ENCODE measurements at regions not wholly inside any gene's neighbourhood (a gene's known extent, or its start where the extent isn't known, plus 50 kb on each side); places are given as distances from the start of the nearest gene placed in this dataset.

DNA sequence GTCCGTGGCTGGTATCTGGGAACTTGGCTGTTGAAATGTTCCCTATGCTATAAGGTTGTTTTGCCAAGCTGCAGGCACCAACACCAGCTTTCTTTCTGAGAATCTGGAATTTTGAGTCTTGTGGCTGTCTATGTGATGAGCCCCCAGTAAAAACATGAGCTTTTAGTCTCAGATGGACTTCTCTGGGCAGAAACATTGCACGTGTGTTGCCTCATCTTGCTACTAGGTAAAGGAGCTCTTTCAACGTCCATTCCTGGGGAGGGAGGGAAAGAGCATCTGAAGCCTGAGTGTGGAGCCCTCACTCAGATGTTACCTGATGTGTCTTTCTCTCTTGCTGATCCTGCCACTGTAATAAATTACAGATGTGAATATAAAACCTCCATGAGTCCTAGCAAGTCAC is 183.8 kb upstream of the LHX5 start:
- no peak for DNase-seq

DNA sequence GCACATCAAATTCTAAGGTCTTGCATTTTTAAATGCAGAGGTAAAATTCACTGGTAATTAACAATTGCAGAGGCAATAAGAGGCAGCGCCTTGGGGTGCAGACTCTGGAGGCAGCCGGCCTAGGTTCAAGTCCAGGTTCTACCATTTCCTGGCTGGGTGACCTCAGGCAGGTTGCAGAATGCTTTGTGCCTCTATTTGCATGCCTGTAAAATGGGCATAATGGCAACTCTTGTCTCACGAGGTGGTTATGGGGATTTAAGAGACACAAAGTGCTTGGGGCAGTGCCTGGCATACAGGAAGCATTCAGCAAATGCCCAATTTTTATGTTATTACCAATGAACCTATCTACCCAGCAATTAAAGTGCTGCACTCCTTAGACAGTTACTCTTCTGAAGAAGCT is 180.0 kb upstream of the LHX5 start:
- no peak for DNase-seq

DNA sequence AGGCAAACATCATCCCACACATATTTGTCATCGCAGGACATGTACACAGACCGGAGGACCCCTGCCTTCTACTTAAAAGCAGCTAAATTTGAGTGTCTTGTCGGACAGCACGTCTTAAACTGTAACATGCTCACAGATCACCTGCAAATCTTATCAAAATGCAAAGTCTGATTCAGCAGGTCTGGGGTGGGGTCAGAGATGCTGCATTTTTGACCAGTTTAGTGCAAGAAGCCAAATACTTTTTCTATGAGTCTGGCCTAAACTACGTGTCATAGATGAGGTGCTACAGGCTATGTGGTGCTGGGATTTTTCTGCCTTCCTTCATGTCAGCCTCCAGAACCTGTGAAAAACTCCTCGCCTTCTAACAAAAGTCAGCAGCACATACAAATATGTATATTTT is 178.8 kb upstream of the LHX5 start:
- DNase-seq: no peak

DNA sequence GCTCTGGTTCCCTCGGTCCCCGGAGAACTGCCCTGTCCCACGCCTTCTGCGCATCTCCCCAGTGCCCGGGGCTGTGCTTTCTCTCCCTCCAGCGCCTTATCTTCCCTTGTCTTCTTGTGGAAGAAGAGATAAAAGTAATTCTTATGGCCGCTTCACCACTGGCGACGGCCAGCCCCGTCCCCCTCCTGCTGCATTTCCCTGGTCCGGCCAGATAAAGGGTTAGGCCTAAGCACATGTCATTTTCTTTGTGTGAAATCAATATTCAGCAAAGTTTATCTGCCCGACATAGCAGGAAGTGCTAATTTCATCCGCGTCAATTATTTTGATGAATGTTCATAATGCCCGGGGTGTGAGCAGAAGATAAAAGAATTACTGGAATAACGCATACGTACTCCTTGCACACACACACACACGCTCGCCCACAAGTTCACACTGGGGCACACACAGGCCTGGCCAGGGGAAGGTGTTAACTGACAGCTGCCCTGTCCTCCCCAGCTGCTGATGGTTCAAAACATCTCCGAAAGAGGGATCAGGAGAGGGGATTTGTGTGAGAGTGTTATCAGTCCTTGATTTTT is 177.7 kb upstream of the LHX5 start:
- no peak for DNase-seq

DNA sequence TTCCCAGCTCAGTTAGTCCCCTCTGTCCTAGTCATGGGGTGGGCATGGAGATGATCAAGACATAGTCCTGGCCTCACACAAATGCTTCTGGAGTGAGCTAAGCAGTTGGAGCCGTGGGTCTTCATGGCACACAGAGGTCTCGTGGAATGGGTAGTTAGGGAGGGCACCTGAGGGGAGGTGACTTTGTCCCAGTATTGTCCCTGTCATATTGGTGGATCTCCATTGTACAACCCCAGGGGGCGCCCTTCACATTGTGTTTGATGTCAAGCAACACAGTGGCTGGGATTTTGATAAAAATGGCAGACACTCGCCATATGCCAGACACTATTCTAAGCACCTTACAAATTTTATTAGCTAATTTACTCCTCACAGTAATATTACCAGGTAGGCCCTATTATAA is 175.4 kb upstream of the LHX5 start:
- peak in 3 of 14 donors; percentile 0 to 15 (median 3) for DNase-seq

DNA sequence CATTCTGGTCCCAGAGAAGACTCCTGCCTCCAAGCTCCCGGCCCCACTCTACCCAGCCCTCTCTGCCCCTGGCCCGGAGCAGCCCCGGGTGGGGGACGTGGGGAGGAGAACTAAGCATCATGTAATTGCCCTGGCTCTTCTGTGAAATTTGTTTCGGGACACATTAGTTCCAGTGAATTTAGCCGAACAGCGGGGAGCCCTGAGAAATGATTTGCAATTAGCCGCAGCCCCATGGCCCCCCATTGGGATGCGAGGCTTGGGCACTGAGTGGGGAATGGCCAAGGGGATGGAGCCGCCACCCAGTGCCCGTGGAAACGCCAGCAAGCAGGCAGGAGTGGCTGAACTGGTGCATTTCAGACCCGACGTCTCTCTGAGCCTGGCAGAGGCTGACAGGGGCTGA is 173.9 kb upstream of the LHX5 start:
- DNase-seq: no peak

DNA sequence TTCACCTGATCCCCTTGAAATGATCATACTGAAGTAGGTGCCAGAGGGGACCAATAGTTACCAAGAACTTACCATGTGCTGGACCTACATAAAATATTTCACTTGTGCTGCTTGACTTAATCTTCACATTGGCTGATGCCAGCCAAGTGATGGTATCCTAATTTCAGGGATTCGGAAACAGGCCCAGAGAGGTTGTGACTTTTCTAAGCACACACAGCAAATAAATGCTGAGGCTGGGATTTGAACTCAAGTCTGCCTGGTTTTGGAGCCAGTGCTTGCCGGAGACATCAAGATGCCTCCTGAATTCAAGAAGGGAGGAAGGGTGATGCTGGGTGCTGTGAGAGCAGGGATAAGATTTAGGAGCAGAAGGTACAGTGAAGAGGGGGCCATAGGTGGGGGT is 173.5 kb upstream of the LHX5 start:
- no peak for DNase-seq

DNA sequence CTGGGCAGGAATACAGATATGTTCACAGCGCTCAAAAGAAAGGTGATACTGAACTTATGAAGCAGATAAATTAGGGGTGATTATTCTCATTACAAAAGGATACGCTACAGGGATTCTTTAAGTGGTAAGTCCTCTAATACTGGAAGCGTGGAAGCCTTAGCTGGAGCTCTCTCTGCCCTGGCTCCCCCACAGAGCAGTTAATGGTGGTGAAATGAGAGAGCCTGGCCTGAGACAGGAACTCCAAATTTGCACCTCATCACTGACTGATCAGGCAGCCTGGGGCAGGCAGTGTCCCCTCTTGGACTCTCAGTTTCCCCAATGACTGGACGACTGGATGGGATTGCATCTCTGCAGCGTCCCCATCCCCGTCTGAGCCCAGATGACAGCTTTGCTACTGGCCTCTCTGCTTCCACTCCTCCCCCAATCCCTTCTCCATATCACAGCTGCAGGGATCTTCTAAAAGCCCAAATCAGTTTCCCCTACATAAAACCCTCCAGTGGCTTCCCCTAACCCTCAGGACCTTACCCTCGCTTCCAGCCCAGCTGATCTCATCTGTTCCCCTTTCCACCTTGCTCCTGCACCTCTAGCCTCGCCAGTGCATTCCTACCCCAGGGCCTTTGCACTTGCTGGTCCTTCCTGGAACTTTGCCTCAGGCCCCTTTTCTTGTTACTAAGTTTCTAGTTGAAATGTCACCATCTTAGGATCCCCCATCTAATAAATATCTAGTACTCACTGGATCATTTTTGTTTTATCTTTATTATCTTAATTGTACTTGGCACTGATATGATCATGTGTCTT is 171.7 kb upstream of the LHX5 start:
- DNase-seq: no peak

DNA sequence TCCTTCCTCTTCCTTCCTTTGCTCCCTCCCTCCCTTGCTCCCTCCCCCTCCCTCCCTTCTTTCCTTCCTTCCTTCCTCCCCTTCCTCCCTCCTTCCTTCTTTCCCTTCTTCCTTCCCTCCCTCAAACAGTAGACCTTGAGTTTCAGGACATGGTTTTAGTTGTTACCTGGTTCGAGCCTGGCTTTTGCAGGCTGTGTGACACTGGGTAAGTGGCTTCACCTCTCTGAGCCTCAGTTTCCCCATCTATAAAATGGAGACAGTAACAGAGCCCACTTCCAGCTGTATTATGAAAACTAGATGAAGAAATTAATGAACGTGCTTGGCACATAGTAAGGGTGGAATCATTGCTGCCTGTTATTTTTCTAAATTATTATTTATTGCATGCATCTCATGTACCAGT is 171.0 kb upstream of the LHX5 start:
- DNase-seq: no peak

DNA sequence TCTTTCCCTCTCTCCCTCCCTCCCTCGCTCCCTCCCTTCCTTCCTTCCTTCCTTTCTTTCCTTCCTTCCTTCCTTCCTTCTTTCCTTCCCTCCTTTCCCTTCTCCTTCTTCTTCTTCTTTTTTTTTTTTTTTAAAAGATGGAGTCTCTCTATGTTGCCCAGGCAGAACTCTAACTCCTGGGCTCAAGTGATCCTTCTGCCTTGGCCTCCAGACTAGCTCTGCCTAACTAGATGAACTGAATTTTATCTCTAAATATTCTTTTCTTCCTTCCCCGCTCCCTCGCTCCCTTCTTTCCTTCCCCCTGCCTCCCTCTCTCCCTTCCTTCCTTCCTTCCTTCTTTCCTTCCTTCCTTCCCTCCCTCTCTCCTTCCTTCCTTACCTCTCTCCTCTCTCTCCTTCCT is 170.5 kb upstream of the LHX5 start:
- DNase-seq: no peak

DNA sequence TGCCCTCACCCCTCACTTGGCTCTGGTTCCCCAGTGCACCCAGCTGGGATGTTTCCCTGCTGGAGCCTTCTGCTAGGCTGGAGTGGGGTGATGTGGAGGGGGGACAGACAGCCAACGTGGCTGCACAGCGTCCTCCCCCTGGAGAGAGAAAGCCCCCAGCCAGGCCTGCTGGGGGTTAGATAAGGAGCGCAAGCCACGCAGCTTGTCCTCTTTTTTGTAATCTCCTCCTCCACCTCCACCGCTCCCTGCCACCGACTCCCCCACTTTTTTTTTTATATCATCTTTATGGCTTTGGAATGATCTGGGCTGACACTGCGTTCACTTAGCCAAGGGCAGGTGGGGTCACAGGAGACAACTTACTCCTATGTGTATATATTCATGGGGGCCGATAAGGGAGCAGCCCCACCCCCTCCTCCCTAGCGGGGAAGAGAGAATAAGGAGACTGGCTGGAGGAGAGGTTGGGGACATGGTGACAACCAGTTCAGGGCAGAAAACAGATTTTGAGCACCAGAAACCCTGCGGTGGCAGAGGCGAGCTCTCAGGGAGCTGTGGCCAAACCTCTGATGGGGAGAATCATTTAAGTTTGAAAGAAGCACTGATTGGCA is 169.9 kb upstream of the LHX5 start:
- DNase-seq: no peak

DNA sequence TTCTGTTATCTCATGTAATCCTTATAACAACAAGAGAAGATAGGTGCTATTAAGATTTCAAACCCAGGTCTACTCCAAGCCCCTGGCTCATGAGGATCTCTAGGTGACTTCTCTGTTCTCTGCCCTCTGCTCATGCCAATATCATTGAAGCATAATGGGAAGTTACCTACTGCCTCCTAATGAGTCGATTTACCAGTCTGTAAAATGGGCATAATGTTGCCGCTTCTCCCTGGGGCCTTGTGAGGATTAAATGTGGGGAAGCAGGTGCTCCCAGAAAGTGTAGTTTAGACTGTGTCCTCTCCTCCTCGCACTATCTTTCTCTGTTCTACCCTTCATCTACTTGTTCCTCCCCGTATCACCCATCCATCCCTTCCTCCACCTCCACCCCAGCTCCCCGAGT is 169.2 kb upstream of the LHX5 start:
- DNase-seq: no peak

DNA sequence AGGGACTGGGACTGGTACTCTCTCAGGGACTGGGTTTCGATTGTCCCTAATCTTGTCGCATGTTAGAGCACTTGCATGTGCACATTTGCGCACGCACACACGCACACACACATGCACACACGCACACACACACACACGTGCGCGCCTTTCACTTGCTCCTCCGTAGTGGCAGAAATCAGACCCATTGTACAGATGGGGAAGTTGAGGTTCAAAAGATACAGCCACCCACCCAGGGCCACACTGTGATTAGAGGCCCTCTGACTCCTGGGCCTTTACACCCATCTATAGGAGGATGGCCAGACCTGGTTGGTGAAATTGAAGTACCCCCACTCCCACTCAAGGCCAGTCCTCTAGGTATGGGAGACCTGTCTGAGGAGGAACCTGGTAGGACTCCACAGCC is 167.8 kb upstream of the LHX5 start:
- no peak for DNase-seq

DNA sequence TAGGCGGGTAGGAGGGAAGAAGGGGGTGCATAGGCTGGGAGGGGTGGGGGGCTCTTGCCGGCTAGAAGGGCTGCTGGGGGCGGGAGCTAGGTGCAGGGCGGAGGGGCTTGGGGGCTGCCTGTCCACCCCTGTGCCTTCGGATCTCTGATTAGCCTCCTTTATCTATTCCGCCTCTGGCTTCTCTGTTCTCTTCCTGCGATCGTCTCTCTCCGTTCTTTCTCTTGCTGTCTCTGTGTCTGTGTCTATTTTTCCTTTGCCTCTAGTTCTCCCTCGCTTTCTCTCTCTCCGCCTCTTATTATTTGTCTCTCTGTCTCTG is 166.7 kb upstream of the LHX5 start:
- DNase-seq: no peak

DNA sequence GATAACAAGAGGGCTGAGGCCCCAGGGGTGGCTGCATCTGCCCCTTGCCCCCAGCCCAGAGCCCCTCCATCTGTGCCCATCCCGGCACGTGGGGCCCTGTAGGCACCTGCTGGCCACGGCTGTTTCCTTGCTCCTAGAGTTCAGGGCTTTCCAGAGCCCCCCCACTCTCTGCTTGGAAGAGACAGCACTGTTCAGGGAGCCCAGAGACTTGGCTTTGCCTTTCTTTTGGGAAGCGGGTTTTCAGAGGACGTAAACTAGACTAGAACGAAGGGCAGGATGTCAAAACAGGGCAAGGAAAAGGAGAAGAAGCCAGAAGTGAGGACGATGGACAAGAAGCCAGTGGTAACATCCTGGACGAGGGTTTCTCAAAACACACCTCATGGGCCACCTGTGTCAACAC is 163.3 kb upstream of the LHX5 start:
- no peak for DNase-seq

DNA sequence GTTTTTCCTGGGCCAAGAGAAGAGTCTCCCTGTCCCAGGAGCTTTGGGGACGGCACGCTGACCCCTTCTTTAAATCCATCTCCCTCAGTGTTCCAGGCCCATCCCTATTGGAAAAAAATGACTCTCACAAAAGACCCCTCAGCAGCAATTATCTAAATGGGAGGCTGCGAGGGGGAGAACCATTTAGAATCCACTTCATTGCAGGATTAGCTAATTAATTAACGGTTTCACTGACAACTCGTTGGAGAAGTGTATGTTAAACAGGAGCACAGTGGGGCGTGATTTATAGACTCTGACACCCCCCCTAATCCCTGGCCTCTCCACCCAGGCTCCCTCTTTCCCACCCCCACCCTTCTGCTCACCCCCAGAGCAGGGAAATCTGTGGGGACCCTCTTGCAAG is 162.8 kb upstream of the LHX5 start:
- DNase-seq: no peak

DNA sequence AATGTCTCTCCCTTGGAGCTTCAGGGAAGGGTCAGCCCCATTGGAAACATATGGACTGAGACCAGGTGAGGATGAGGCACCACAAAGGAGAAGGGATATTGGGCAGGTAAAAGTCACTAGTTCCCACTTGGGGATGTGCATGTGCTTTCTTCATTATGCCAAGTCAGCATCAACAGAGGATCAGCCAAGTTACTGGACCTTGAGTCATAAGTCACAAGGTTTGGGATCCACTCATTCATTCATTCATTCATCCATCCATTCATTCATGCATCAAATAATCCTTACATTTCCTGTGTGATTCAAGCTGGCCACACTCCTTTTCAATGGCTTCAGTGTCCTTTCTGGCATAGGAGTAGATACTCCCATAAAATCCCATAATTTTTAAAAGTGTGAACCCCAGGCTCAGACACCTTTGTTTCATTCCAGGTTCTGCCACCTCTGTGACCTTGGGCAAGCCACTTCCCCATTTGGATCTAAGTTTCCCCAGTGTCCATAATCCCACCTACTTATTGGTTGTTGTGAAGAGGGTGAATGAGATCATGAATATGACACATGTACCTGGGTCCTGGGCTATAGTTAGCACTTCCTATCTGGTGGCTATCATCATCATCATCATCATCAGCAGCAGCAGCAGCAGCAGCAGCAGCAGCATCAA is 162.1 kb upstream of the LHX5 start:
- no peak for DNase-seq

DNA sequence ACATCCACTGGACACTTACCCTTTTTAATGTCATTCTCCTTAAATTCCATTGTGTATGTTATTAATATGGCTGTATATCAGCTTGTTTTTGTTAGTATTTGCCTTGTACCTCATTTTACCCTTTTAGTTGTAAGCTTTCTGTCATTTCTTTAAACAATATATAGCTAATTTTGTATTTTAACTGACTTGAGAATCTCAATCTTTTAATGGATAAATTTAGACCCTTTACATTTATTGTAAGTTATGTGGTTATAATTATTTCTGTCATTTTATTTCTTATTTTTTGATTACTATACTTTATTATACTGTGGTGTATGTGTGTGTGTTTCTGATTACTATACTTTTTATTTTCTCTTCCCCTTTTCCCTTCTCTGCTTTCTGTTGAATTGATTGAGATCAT is 159.0 kb upstream of the LHX5 start:
- no peak for DNase-seq

DNA sequence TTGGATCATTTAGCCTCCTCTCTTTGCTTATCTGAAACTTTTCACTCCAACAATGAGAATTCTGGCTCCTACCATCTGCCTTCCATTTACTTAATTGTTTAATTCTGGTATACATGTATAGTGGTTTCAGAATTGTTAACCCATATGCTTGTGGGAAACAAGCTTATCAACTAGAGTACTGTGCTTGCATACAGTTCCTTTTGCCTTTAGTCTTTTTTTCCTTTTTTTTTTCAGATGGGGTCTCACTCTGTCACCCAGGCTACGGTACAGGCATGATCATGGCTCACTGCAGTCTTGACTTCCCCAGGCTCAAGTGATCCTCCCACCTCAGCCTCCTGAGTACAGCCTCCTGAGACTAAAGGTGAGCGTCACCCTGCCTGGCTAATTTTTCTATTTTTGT is 153.8 kb upstream of the LHX5 start:
- DNase-seq: no peak

DNA sequence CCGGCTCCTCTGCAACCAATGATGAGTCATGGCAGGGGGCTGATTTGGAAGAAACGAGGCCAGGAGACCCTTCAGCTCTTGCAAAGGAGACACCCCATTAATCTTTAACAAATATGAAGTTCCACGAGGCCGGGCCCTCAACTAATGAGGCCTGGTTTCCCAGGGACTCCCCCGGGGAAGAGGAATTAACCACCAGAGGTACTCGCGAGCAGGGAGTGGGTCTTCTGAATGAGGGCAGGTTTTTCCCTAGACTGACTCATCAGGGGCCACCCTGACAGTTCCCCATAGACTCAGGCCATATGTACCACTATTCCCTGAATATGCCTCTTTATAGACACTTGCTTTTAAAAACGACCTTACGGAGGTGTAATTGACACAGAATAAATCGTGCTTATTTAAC is 150.7 kb upstream of the LHX5 start:
- DNase-seq: no peak

DNA sequence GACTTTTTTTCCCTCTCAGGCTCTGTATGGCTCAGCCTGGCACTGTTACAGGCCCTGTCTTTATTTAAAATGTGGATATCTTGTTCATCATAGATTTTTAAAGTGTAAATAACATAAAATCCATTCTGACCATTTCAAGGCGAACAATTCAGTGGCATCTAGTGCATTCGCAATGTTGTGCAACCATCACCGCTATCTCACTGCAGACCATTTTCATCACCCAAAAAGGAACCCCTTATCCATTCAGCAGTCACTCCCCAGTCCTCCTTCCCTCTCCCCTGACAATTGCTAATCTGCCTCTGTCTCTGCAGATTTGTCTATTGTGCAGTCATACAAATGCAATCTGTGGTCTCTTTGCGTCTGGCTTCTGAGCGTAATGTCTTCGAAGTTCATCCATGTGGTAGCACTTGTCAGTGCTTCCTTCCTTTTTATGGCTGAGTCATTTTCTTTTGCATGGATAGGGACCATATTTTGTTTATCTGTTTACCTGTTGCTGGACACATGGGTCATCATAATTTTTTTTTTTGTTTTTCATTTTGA is 148.8 kb upstream of the LHX5 start:
- no peak for DNase-seq

DNA sequence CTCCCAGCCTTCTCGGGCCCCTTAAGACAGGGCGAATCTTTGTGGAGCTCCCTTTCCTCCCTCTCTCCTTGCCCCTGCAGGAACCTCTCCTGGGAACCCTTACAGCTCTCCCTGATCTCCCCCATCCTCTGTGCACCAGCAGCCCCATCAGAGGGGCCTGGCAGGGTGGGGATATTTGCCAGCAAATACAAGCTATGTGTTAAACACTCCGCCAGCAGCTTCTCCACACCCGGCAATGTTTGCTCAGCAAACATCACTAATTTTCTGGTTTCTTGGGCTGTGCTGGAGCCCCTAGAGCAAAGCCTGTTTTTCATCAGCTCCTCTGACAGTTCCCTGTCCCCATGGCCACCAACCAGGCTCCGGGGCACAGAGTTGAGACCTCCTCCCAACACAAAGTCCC is 147.5 kb upstream of the LHX5 start:
- DNase-seq: no peak

DNA sequence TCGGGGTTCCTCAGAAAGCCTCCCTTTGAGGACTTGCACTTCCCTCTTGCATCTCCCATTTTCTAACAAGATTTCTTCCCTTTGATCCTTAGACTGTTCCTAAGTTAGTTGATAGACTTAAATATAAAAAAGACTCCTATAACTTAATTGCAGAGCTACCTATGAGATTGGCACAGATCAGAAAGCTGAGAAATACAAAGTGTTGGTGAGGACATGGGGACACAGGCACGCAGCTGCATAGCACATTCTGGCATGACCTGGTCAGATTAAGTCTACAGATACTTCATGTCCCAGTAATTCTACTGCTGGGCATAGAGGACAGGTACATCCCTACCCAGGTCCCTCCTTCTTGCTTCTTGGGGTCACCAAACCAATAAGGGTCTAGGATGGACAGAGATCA is 141.7 kb upstream of the LHX5 start:
- no peak for DNase-seq

DNA sequence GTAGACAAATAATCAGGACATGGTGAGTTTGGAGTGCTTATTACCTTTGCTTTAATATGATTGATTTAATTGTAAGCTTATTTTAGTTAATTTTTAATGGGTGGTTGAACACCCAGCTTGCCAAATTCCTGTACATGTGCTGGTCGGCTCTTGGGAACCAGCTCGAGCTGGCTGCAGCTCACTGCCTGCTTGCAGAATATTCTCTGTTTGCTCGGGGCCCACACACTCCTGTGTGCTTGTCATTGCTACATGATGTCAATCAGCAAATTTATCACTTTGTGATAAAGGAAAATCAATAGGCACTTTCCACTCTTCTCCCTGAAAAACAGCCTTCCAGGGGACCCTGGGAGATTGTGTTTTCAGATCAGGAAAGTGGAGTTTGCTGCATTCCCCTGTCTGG is 141.1 kb upstream of the LHX5 start:
- no peak for DNase-seq

All from C1 segment of cervical spinal cord (tissue), 14 donors.